ENCODE measurements at regions not wholly inside any gene's neighbourhood (a gene's known extent, or its start where the extent isn't known, plus 50 kb on each side); places are given as distances from the start of the nearest gene placed in this dataset.

DNA sequence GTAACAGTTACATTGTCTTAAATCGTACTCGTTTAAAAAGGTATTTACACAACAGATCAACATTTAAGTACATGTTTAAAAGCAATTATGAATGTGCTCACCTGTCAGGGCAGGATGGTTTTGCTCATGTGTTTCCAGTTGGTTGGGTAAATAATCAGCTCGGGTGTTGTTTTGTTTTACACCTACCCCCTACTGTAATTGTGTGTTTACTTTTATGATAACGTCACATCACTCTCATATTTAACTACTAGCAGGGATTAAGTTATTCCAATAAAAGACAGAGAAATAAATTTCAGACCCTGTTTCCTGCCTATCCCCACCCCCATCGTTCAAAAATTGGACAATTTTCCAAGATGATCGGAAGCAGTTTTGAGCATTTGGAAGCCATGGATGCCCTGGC lies 390.2 kb downstream of the SEC14L1 start:
- no peak for TF ChIP-seq CTCF (IDR thresholded peaks at IDR 0.05; ENCODE audit: low read depth, low read length)
- TF ChIP-seq EZH2phosphoT487 (IDR thresholded peaks at IDR 0.05; ENCODE audit: low read depth): no peak

Measured in OCI-LY3 (cell line).